Sigmoid colon (tissue), 4 donors: ENCODE measurements at regions not wholly inside any gene's neighbourhood (a gene's known extent, or its start where the extent isn't known, plus 50 kb on each side); places are given as distances from the start of the nearest gene placed in this dataset.

ENCODE experiments used
- CTCF ChIP-seq, 4 experiments: fragments of 450-650 bp in 3 of 4; fragments of 200-600 bp in 1 of 4; IDR thresholded peaks; one replicate each; pipeline ENCODE4 v1.5.1; 2016 to 2019; ENCODE audit warnings: antibody characterized with exemption in 4 of 4, mild to moderate bottlenecking in 3 of 4, moderate library complexity in 2 of 4
- EP300 ChIP-seq, 4 donors: sonication (generic); formaldehyde crosslinking; IDR thresholded peaks; one replicate each; pipeline ENCODE4 v1.6.1; 2017; ENCODE audit warnings: antibody characterized with exemption in 4 of 4
- POLR2A ChIP-seq, 2 donors: fragments of 450-650 bp; IDR thresholded peaks; one replicate each; pipeline ENCODE4 v1.6.1; 2016; ENCODE audit warnings: antibody characterized with exemption in 2 of 2, mild to moderate bottlenecking in 2 of 2, moderate library complexity in 2 of 2

GRCh38 chr20:54933212-54933904 lies 458.0 kb downstream of the DOK5 start:
- TF ChIP-seq CTCF (IDR thresholded peaks at IDR 0.05), result no peak
- TF ChIP-seq POLR2A (IDR thresholded peaks at IDR 0.05), result no peak
- TF ChIP-seq EP300 (IDR thresholded peaks at IDR 0.05), result no peak
